ENCODE measurements at regions not wholly inside any gene's neighbourhood (a gene's known extent, or its start where the extent isn't known, plus 50 kb on each side); places are given as distances from the start of the nearest gene placed in this dataset.

DNA sequence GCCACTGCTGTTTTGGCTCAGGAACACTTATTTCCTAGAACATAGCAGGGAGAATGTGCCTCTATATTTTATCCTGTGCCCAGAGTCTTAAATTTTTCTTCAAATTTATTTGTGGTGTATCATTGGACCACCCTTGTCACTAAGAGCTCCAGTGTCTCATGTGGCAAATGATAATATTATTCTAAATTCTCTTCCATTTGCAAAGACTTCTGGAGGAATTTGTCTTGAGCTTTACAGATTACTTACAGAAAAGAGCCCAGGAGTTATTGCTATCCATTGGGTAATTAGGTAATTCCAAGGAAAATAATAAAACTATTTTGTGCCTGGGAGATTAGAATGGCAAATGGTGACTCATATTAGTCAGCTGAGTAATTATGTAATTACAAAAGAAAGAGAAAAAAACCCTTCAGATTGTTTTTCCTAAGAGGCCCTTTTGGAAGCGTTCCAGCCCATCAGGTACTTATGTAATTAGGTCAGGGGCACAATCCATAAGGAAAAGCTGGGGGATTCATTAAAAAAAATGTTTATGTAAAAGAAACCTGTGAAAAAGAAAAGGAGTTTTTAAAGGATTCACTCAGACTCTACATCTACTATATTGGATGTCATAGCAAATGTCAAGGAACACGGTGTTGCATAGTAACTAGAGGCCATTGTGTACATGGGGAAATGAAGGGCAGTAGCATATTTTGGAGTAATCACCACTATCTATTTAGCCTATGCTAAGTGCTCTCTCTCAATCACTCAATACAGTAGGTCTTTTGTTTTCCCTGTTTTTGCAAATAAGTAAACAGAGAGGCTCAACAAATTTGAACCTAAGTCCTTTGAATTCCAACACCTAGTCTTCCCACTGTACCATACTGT is 380.9 kb upstream of the RARB start:
- DNase-seq (ENCODE audit: extremely low spot score, unreplicated experiment): no peak
- Mint-ChIP-seq H3K27me3 (ENCODE audit: unreplicated experiment) (no peaks in the 10 kb centered on the region), H3K9me3 (ENCODE audit: unreplicated experiment) (peaks cover 4% of the 10 kb centered on the region), H3K36me3 (ENCODE audit: unreplicated experiment) (no peaks in the 10 kb centered on the region), H3K4me1 (ENCODE audit: unreplicated experiment) (peaks cover 42% of the 10 kb centered on the region), H3K4me3 (ENCODE audit: unreplicated experiment) (no peak overlapping the region), H3K27ac (ENCODE audit: unreplicated experiment) (peak overlapping the region; percentile 23)
- TF ChIP-seq, protein P1, sequence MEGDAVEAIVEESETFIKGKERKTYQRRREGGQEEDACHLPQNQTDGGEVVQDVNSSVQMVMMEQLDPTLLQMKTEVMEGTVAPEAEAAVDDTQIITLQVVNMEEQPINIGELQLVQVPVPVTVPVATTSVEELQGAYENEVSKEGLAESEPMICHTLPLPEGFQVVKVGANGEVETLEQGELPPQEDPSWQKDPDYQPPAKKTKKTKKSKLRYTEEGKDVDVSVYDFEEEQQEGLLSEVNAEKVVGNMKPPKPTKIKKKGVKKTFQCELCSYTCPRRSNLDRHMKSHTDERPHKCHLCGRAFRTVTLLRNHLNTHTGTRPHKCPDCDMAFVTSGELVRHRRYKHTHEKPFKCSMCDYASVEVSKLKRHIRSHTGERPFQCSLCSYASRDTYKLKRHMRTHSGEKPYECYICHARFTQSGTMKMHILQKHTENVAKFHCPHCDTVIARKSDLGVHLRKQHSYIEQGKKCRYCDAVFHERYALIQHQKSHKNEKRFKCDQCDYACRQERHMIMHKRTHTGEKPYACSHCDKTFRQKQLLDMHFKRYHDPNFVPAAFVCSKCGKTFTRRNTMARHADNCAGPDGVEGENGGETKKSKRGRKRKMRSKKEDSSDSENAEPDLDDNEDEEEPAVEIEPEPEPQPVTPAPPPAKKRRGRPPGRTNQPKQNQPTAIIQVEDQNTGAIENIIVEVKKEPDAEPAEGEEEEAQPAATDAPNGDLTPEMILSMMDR (IDR thresholded peaks at IDR 0.05): no peak

- no peaks in the 10 kb centered on the region for H3K27me3 Mint-ChIP-seq (ENCODE audit: unreplicated experiment)
- no peak for DNase-seq (ENCODE audit: extremely low spot score, unreplicated experiment)
- no peaks in the 10 kb centered on the region for H3K36me3 Mint-ChIP-seq (ENCODE audit: unreplicated experiment)
- no peak overlapping the region for H3K27ac Mint-ChIP-seq (ENCODE audit: unreplicated experiment)
- peaks cover 4% of the 10 kb centered on the region for H3K9me3 Mint-ChIP-seq (ENCODE audit: unreplicated experiment)
- H3K4me3 Mint-ChIP-seq (ENCODE audit: unreplicated experiment): no peak overlapping the region
- peaks cover 29% of the 10 kb centered on the region for H3K4me1 Mint-ChIP-seq (ENCODE audit: unreplicated experiment)
- TF ChIP-seq, protein P1 (IDR thresholded peaks at IDR 0.05): no peak
These were observed 378.8 kb upstream of the RARB start for GRCh38 chr3:25049304-25049703.

GRCh38 chr3:25053360-25053759 is 374.7 kb upstream of the RARB start:
- DNase-seq (ENCODE audit: extremely low spot score, unreplicated experiment): no peak
- Mint-ChIP-seq H3K36me3 (ENCODE audit: unreplicated experiment) (no peaks in the 10 kb centered on the region), H3K4me1 (ENCODE audit: unreplicated experiment) (peaks cover 7% of the 10 kb centered on the region), H3K27ac (ENCODE audit: unreplicated experiment) (no peak overlapping the region), H3K9me3 (ENCODE audit: unreplicated experiment) (peaks cover 3% of the 10 kb centered on the region), H3K27me3 (ENCODE audit: unreplicated experiment) (no peaks in the 10 kb centered on the region), H3K4me3 (ENCODE audit: unreplicated experiment) (no peak overlapping the region)
- TF ChIP-seq, protein P1 (IDR thresholded peaks at IDR 0.05): no peak

- DNase-seq (ENCODE audit: extremely low spot score, unreplicated experiment): no peak
- Mint-ChIP-seq H3K36me3 (ENCODE audit: unreplicated experiment) (no peaks in the 10 kb centered on the region), H3K9me3 (ENCODE audit: unreplicated experiment) (peaks cover 3% of the 10 kb centered on the region), H3K4me3 (ENCODE audit: unreplicated experiment) (no peak overlapping the region), H3K4me1 (ENCODE audit: unreplicated experiment) (peaks cover 7% of the 10 kb centered on the region), H3K27me3 (ENCODE audit: unreplicated experiment) (no peaks in the 10 kb centered on the region), H3K27ac (ENCODE audit: unreplicated experiment) (no peak overlapping the region)
- TF ChIP-seq, protein P1 (IDR thresholded peaks at IDR 0.05): no peak
These were observed 371.9 kb upstream of the RARB start for GRCh38 chr3:25056036-25056755.

GRCh38 chr3:25056803-25057351 is 371.2 kb upstream of the RARB start:
- H3K27me3 Mint-ChIP-seq (ENCODE audit: unreplicated experiment): no peaks in the 10 kb centered on the region
- H3K36me3 Mint-ChIP-seq (ENCODE audit: unreplicated experiment): no peaks in the 10 kb centered on the region
- peaks cover 7% of the 10 kb centered on the region for H3K4me1 Mint-ChIP-seq (ENCODE audit: unreplicated experiment)
- peaks cover 3% of the 10 kb centered on the region for H3K9me3 Mint-ChIP-seq (ENCODE audit: unreplicated experiment)
- no peak overlapping the region for H3K27ac Mint-ChIP-seq (ENCODE audit: unreplicated experiment)
- no peak for DNase-seq (ENCODE audit: extremely low spot score, unreplicated experiment)
- no peak overlapping the region for H3K4me3 Mint-ChIP-seq (ENCODE audit: unreplicated experiment)
- TF ChIP-seq, protein P1 (IDR thresholded peaks at IDR 0.05): no peak

Data from osteocyte (in vitro differentiated cells).